ENCODE measurements at regions not wholly inside any gene's neighbourhood (a gene's known extent, or its start where the extent isn't known, plus 50 kb on each side); places are given as distances from the start of the nearest gene placed in this dataset.
A peak's percentile ranks its signal among the peaks of the same experiment; 100 is the strongest.

GRCh38 chr15:70556151-70556741 is 207.1 kb downstream of the UACA start:
- no peak for DNase-seq (ENCODE audit: low read depth in 2 of 2)

- no peak for DNase-seq (ENCODE audit: low read depth in 2 of 2)
These were observed 207.6 kb downstream of the UACA start for GRCh38 chr15:70555713-70556112.

GRCh38 chr15:70547846-70548487 is 215.4 kb downstream of the UACA start:
- DNase-seq (ENCODE audit: low read depth in 2 of 2), result no peak

DNA sequence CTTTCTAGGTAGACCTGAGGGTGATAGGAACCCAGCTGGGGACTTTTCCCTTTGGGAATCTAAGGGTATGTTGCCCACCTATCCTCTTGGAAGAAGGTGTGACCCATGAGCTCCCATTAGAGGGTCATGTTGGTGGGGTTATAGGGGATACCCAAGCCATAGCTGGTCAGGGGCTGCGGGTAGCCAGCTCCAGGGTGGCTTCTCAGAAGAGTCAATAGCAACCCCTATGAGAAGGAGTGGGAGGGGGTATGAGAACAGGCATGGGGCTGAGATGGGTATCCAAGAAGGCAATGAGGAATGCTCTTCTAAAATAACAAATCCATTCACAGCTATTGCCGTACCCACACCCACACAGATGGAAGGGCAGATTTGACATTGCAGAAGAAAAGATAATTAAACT is 217.8 kb downstream of the UACA start:
- no peak for DNase-seq (ENCODE audit: low read depth in 2 of 2)

DNA sequence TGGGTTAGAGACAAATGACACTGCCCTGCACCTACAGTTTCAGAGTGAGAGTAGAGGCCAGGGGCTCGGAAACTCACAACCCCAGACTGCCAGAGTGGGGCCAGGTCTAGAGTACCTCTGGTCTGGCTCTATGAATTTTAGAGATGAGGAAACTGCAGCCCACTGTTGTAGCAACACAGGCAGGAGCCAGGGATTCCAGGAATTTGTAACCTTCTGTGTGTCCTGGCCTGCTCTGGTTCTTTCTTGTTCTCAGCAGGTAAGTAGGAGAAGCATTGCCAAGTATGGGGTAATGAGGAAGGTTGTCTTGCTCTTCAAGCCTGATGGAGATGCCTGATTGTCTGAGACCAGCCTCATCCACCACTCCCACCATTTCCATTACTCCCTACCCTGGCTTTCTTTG is 221.8 kb downstream of the UACA start:
- no peak for DNase-seq (ENCODE audit: low read depth in 2 of 2)

DNA sequence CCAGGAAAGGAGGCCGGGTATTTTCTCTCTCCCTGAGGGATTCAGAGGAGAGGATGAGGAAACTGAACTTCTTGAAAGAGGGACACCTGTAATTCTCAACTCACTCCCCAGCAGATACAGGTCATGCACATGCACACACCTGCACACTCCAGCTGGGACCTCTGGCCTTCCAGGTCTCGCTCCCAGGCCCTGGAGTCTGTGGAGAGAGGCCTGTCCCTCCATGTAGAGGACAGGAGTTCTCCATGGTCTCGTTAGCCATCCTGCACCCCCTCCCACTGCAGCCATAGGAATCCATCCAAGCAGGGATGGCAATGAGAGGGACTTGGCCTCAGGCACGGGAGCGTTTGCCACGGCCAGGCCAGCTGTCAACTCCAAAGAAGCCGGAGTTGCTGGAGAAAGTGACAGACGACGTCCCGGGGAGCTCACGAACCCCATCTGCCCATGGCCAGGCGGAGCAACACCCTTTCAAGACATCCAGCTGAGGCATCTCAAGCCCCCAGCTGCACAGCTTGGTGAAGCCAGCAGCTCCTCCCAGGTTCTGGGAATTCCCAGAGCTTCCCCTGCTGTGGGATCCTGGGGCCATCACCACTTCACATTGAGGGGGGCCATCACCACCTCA is 223.3 kb downstream of the UACA start:
- no peak for DNase-seq (ENCODE audit: low read depth in 2 of 2)

DNA sequence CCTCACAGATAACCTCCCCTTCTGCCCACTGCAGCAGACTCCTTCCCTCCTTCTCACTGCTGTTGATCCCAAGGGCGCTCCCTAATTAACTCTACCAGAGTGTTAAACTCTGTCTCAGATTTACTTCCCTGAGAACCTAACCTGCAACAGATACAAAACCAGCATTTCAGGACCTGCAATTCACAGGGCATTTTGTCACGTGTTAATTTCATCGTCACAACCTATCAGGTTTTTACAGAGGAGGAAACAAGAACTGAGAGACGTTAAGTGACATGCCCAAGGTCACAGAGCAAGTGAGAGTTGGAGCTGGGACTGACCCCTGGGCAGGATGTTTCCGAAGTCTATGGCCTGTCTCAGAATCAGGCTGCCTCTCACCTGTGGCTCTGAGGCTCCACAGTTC is 223.9 kb downstream of the UACA start:
- no peak for DNase-seq (ENCODE audit: low read depth in 2 of 2)

DNA sequence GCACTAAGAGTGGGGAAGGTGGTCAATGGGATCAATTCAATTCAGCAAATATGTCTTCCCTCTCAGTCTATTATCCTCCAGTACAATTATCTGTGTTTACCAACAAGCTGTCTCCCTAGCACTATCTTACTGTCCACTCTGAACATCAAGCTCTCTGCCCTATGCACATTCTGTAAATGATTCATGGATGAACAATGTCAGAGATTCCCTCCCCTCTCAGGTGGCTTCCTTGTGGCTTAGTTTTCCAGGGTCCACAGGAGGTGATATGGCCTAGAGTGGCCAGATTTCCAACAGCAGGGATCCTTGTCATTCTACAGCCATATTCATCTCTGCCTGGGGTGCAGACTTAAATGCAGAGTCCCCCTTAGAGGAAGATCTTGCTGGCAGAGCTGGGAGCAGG is 225.1 kb downstream of the UACA start:
- no peak for DNase-seq (ENCODE audit: low read depth in 2 of 2)

GRCh38 chr15:70535955-70536338 is 227.4 kb downstream of the UACA start:
- no peak for DNase-seq (ENCODE audit: low read depth in 2 of 2)

DNA sequence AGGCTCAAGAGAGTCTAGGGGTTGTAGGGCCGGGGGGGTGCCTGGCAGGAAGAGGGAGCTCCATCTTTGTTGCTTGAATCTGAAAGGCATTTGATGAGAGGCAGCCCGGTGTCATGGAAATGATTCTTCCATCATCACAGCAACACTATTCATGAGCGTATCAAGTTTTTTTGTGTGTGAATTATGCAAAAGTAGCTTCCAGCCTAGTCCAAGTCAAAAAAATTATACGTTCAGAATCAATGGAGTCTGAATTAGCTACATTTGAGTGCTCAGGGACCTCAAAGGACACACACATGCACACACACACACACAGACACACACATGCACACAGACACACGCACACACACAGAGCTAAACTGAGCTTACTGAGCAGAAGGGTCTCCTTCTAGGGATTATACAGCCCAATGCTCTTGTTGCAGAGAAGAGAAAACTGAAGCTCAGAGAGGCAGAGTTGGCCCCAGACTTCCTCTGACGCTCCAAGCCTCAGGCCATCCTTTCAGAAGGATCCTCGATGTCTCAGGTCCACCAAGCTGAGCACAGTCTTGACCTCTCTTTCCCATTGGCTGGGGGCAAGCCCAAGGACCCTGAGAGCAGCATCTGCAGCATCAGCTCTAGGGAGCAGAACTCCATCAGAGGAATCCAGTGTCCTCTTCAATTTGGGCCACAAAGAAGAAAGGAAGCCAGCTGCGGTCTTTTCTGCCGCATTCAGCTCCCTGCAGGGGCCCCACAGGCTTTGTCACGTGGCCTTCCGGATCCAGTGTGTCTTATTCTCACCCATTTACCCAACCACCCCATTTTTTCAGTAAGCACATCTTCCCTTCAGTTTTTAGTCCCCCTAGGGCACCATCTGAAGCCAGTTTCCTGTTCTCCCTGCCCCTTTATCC is 228.0 kb downstream of the UACA start:
- no peak for DNase-seq (ENCODE audit: low read depth in 2 of 2)

GRCh38 chr15:70533931-70534742 is 229.2 kb downstream of the UACA start:
- peak; percentile 40 to 42 for DNase-seq (ENCODE audit: low read depth in 2 of 2)

DNA sequence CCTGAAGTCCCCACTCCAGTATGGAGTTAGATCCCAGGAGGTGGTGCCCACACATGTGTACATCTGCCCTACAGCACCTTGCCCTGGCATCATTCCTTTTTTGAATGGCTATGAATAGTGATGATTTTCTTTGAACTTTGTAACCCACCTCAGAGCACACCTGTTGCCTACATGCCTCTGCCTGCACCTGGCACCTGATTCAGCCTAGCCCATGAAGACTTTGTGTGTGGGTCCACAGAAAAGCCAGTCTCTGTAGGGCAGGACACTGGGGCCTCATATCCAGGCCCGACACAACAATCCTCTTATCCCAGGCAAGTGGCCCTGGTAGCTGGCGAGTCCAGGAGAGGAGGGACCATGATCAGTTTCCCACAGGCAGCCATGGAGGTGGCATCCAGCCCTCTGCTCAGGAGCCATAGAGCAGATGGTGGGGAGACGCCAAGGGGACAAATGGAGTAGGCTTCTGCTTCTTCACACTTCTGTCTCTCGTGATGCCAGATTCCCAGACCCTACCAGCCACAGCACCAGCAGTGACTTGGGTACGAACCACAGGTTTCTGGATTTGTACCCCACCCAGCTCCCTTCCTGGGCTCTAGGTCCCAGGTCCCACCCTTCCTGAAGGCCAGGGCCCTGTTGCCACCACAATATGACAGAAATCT is 230.7 kb downstream of the UACA start:
- DNase-seq (ENCODE audit: low read depth in 2 of 2), result no peak

GRCh38 chr15:70531576-70531975 is 231.8 kb downstream of the UACA start:
- DNase-seq (ENCODE audit: low read depth in 2 of 2), result no peak

GRCh38 chr15:70530906-70531305 is 232.5 kb downstream of the UACA start:
- DNase-seq (ENCODE audit: low read depth in 2 of 2), result no peak

DNA sequence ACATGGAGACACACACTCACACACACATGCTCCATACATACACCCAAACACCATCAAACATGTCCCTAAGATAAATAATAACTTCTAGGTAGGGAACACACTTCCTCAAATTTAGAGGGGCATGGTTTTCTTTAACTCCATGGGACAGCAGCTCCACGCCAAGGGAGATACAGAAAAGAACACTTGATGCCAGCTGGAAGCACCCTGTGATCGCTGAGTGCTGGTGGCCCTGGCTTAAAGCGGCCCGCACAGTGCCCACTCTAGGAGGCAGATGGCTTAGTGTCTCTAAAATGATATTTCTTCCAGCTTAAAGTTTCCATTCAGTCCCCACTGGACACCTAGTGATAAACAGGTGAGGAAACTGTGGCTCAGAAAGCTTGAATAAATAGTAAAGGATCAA is 232.9 kb downstream of the UACA start:
- DNase-seq (ENCODE audit: low read depth in 2 of 2), result no peak

- DNase-seq (ENCODE audit: low read depth in 2 of 2), result no peak
These were observed 233.3 kb downstream of the UACA start for GRCh38 chr15:70530017-70530499.

- DNase-seq (ENCODE audit: low read depth in 2 of 2), result no peak
These were observed 234.5 kb downstream of the UACA start for GRCh38 chr15:70528816-70529215.

- DNase-seq (ENCODE audit: low read depth in 2 of 2), result no peak
These were observed 235.1 kb downstream of the UACA start for GRCh38 chr15:70528270-70528706.

DNA sequence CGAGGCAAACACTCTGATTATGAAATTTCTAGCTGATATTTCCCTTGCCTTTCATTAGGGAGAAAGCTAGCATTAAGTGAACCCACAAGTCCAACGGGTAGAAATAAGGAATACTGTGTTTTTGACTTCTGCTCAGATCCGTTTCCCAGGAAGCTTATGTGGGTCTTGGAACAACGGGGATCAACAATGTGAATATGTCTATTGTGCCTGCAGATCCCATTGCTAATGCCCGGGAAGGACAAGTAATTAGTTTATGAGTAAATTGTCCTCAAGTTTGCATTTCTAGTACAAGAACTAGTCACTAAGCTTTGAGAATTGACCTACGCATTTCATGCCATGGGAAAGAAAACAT is 236.4 kb downstream of the UACA start:
- no peak for DNase-seq (ENCODE audit: low read depth in 2 of 2)

GRCh38 chr15:70526221-70526973 is 237.0 kb downstream of the UACA start:
- peak; percentile 85 to 88 for DNase-seq (ENCODE audit: low read depth in 2 of 2)
